Uterus (tissue), 3 donors: ENCODE measurements at regions not wholly inside any gene's neighbourhood (a gene's known extent, or its start where the extent isn't known, plus 50 kb on each side); places are given as distances from the start of the nearest gene placed in this dataset.

ENCODE experiments used
- DNase-seq, 2 donors: peaks; one replicate each; pipeline ENCODE4 v3.0.0-alpha.2; 2019 to 2020
- H3K27ac ChIP-seq, 2 donors: fragments of 200-600 bp; sonication (generic); 1 replicate in 1 of 2; 2 replicates in 1 of 2; pipeline ENCODE4 v1.5.1; 2016 to 2018
- H3K27me3 ChIP-seq, 2 donors: fragments of 200-600 bp; sonication (generic); one replicate each; pipeline ENCODE4 v1.5.1; 2018 to 2019; ENCODE audit warnings: control low read depth in 1 of 2
- H3K36me3 ChIP-seq, 2 donors: fragments of 200-600 bp; sonication (generic); one replicate each; pipeline ENCODE4 v1.5.1; 2019; ENCODE audit warnings: control low read depth in 1 of 2
- H3K4me1 ChIP-seq, 2 donors: fragments of 200-600 bp; sonication (generic); one replicate each; pipeline ENCODE4 v1.5.1; 2018 to 2019; ENCODE audit warnings: control low read depth in 1 of 2
- H3K4me3 ChIP-seq, 2 donors: fragments of 200-600 bp; sonication (generic); 1 replicate in 1 of 2; 2 replicates in 1 of 2; pipeline ENCODE4 v1.5.1; 2018 to 2019; ENCODE audit warnings: mild to moderate bottlenecking in 1 of 2
- H3K9me3 ChIP-seq, 2 donors: fragments of 200-600 bp; sonication (generic); one replicate each; pipeline ENCODE4 v1.5.1; 2019; ENCODE audit warnings: control low read depth in 1 of 2
- POLR2A ChIP-seq, 2 donors: fragments of 450-650 bp; IDR thresholded peaks; one replicate each; pipeline ENCODE4 v1.6.1; 2016; ENCODE audit warnings: antibody characterized with exemption in 2 of 2, mild to moderate bottlenecking in 1 of 2, moderate library complexity in 1 of 2
- intact Hi-C: fragments of 100-400 bp; cut with DNase I; formaldehyde crosslinking; loops from one replicate; pipeline ENCODE4 v1.15.1; 2023; ENCODE audit warnings: low total_unique reads
- TF ChIP-seq, protein P1 (sequence below), 4 experiments: fragments of 200-600 bp in 2 of 4; fragments of 450-650 bp in 2 of 4; sonication (generic) in 2 of 4; IDR thresholded peaks; one replicate each; pipeline ENCODE4 v1.5.1; 2016 to 2019; ENCODE audit warnings: antibody characterized with exemption in 4 of 4, mild to moderate bottlenecking in 2 of 4, moderate library complexity in 1 of 4
- donor health status: DM: yes; HTN: yes; CAD: no.

GRCh38 chr12:107144441-107144840 lies 51.1 kb upstream of the CRY1 start:
- H3K9me3 ChIP-seq = no peaks in the 10 kb centered on the region
- H3K36me3 ChIP-seq = no peaks in the 10 kb centered on the region
- no peak overlapping the region for H3K27ac ChIP-seq
- no peak for DNase-seq
- TF ChIP-seq POLR2A (IDR thresholded peaks at IDR 0.05) = no peak
- TF ChIP-seq, protein P1, sequence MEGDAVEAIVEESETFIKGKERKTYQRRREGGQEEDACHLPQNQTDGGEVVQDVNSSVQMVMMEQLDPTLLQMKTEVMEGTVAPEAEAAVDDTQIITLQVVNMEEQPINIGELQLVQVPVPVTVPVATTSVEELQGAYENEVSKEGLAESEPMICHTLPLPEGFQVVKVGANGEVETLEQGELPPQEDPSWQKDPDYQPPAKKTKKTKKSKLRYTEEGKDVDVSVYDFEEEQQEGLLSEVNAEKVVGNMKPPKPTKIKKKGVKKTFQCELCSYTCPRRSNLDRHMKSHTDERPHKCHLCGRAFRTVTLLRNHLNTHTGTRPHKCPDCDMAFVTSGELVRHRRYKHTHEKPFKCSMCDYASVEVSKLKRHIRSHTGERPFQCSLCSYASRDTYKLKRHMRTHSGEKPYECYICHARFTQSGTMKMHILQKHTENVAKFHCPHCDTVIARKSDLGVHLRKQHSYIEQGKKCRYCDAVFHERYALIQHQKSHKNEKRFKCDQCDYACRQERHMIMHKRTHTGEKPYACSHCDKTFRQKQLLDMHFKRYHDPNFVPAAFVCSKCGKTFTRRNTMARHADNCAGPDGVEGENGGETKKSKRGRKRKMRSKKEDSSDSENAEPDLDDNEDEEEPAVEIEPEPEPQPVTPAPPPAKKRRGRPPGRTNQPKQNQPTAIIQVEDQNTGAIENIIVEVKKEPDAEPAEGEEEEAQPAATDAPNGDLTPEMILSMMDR (IDR thresholded peaks at IDR 0.05) = no peak
- no peaks in the 10 kb centered on the region for H3K27me3 ChIP-seq
- intact Hi-C loops = no loop called here
- no peak overlapping the region for H3K4me3 ChIP-seq
- no peaks in the 10 kb centered on the region for H3K4me1 ChIP-seq

GRCh38 chr12:107144990-107145389 lies 51.6 kb upstream of the CRY1 start:
- H3K27ac ChIP-seq = no peak overlapping the region
- intact Hi-C loops = no loop called here
- TF ChIP-seq, protein P1 (IDR thresholded peaks at IDR 0.05) = no peak
- no peak for TF ChIP-seq POLR2A (IDR thresholded peaks at IDR 0.05)

DNA sequence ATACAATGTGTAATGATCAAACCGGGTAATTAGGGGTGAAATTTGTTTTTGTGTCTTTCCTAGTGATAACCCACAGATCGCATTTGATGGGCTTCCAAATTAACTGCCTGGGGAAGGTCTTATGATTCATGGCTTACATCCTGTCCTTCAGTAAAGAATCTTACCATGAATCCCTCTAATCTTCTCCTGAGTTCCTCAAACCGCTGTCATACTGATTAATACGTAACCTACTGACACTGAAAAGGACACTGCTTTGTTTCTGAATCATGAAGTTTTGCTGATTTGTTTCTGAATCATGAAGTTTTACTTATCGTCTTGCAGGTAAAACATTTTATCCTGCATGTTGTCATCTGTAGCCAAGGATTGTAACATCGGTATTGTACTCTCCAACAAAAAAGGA lies 52.0 kb upstream of the CRY1 start:
- H3K4me3 ChIP-seq = no peak overlapping the region
- H3K27me3 ChIP-seq = no peaks in the 10 kb centered on the region
- TF ChIP-seq POLR2A (IDR thresholded peaks at IDR 0.05) = no peak
- TF ChIP-seq, protein P1 (IDR thresholded peaks at IDR 0.05) = no peak
- no peak overlapping the region for H3K27ac ChIP-seq
- intact Hi-C loops = no loop called here
- DNase-seq = no peak
- H3K4me1 ChIP-seq = no peaks in the 10 kb centered on the region
- H3K36me3 ChIP-seq = no peaks in the 10 kb centered on the region
- no peaks in the 10 kb centered on the region for H3K9me3 ChIP-seq

More at GRCh38 chr12:107144990-107145389, 51.6 kb upstream of the CRY1 start:
- H3K27me3 ChIP-seq = no peaks in the 10 kb centered on the region
- no peaks in the 10 kb centered on the region for H3K9me3 ChIP-seq
- no peak overlapping the region for H3K4me3 ChIP-seq
- no peaks in the 10 kb centered on the region for H3K4me1 ChIP-seq
- no peaks in the 10 kb centered on the region for H3K36me3 ChIP-seq
- DNase-seq = no peak

DNA sequence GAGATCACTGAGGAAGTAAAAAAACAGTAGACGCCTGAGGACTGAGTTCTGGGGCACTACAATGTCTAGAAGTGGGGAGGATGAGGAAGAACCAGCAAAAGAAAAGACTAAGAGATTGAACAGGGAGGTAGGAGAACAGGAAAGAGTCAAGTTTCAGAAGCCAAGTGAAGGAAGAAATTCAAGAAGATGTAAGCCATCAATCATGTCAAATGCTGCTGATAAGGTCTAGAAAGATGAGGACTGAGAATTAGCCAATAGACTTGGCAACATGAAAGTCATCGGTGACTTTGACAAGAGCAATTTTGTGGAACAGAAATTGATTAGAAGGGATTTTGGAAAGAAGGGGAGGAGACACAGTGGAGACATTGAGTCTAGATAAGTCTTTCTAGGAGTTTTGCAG lies 54.8 kb upstream of the CRY1 start:
- no peak for DNase-seq
- H3K9me3 ChIP-seq = no peaks in the 10 kb centered on the region
- H3K4me1 ChIP-seq = no peaks in the 10 kb centered on the region
- no peaks in the 10 kb centered on the region for H3K27me3 ChIP-seq
- intact Hi-C loops = no loop called here
- no peaks in the 10 kb centered on the region for H3K36me3 ChIP-seq
- TF ChIP-seq POLR2A (IDR thresholded peaks at IDR 0.05) = no peak
- TF ChIP-seq, protein P1 (IDR thresholded peaks at IDR 0.05) = no peak
- no peak overlapping the region for H3K4me3 ChIP-seq
- no peak overlapping the region for H3K27ac ChIP-seq

- no peak for DNase-seq
- Histone ChIP-seq H3K9me3 (no peaks in the 10 kb centered on the region), H3K27me3 (no peaks in the 10 kb centered on the region), H3K4me1 (no peaks in the 10 kb centered on the region), H3K4me3 (no peak overlapping the region), H3K27ac (no peak overlapping the region), H3K36me3 (no peaks in the 10 kb centered on the region)
- TF ChIP-seq POLR2A (IDR thresholded peaks at IDR 0.05) = no peak
- TF ChIP-seq, protein P1 (IDR thresholded peaks at IDR 0.05) = no peak
- intact Hi-C loops = no loop called here
Observed at GRCh38 chr12:107152315-107152714, 59.0 kb upstream of the CRY1 start.
